ENCODE measurements at regions not wholly inside any gene's neighbourhood (a gene's known extent, or its start where the extent isn't known, plus 50 kb on each side); places are given as distances from the start of the nearest gene placed in this dataset.
"Not testable (repeated sequence)": the region's sequence is repeated elsewhere in the genome, so short reads cannot be mapped to it uniquely, and the experiment has no call there.

DNA sequence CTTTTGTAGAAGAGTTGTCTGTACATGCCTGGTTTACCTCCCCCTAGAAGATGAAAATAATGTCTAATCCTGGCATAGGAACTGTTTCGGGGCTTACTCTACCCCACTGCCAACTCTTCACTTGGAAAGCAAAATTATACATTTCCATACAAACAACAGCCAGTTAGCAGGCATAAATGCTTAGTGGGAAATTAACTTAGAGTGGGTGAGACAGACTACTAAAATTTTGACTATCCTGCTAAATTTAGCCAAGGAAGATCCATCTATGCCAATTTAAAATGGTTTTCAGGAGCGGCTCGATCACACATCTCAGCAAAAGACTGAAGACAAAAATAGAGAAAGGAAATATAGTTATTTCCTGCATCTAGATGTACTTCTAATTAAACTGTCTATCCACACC lies 221.2 kb downstream of the TPBG start:
- DNase-seq = no peak

DNA sequence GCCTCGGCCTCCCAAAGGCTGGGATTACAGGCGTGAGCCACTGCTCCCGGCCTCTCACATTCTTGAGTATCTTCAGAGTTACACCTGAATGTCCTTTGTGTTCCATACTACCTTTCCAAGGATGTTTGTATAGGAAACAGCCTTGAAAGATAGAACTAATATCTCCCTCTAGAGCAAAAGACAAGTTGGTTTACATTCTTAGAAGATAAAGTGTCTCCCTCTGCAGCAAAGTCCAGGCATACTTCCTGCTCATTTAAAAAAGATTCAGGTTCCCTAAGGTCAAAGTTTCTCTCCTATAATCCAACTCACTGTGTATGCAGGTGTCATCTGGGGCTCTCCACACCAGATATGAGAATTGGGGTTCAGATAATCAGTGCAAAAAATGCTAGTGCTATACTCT lies 224.4 kb downstream of the TPBG start:
- DNase-seq = no peak

GRCh38 chr6:82588859-82589412 lies 225.3 kb downstream of the TPBG start:
- DNase-seq = no peak

GRCh38 chr6:82589509-82590206 lies 226.0 kb downstream of the TPBG start:
- peak in 1 of 2 experiments; percentile 3 for DNase-seq

DNA sequence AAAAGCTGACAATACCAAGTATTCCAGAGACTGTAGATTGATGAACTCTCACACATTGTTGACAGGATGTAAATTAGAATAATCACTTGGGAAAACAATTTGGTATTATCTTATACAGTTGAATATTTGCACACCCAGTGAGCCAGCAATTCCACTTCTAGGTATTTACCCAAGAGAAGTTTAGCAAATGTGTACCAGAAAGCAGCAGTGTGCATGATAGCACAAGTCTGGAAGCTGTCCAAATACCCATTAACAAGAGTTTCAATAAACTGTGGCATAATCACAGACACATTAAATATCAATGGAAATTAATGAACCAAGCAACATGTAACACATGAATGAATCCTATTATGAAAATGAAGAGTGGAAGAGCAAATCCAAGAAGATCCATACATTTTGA lies 233.6 kb downstream of the TPBG start:
- DNase-seq = no peak

DNA sequence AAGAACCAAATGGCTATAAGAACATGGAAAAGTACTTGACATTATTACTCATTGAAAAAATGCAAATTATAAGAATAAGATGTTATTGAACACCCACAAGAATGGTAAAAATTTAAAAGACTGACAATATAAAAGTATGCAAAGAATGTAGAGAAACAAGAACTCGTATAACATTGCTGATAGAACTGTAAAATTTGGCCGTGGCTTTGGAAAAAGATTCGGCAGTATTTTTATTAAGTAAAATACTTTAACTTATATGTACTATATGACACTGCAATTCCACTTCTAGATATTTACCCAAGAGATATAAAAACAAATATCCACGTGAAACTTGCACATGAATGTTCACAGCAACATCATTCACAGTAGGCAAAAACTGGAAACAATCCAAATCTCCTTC lies 239.2 kb downstream of the TPBG start:
- no peak for DNase-seq

DNA sequence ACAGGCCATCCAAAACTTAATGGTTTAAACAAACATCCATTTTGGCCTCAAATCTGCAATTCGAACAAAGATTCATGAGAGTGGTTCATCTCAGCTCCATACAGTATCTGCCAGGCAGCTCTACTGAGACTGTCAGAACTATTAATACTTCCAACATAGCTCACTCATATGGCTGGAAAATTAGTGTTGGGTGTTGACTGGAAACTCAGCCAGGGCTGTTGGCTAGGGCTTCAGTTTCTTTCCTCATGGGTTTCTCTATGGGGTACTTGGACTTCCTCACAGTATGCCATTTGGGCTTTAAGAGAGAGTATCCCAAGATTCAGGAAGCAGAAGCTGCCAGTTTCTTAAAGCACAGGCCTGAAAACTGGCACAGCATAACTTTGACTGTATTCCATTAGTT lies 240.3 kb downstream of the TPBG start:
- no peak for DNase-seq

DNA sequence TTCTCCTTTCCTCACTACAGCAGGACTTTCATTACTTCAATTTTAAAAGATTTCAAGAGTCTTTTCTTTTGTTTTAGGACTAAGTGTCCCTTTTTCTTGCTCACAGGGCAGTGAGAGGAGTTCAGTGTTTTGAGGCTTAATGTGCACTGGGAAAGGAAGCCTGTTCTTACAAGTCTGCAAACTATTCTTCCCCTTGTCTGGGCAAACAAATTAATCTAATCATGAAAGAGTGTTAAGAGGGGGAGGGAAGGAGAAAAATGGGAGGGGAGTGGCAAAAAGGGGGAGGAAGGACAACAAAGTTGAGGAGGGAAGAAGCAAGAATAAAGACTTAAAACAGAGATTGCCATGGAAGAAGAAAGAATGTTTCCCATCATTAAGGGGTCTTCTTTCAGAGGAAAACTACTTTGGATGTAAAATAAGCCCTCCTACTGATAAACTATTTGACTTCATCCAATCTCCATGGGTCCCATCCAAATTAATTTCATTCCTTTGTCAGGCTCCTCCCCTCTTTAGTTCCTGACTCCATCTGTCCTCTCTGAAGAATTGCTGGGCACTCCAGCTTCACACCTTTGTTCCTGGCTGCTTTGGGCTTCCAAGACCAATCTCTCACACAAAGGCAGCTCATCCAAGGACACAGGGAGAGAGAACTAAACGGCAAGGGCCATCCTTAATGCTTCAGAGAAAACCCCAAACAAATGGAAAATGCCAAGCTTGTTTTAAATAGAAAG lies 244.5 kb downstream of the TPBG start:
- no peak for DNase-seq

DNA sequence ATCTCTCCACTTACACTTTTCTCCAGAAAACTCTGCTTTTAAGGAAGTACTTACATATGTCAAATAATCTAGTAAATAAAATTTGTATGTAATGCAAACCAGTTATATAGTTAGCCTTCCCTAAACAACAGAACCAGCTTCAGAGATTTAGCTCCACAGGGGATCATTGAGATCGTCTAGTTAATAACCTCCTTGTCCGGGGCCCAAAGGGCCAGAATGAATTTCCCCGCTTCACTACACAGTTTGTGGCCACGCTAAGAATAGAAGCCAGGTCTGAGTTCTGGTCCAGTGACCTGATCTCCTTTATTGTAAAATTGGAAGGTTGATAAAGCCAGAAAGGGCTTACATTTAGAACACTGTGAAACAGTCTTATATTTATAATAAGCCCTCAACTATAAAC lies 245.2 kb downstream of the TPBG start:
- no peak for DNase-seq

- no peak for DNase-seq
Observed at GRCh38 chr6:82611751-82612150, 248.1 kb downstream of the TPBG start.

GRCh38 chr6:82612475-82613039 lies 248.9 kb downstream of the TPBG start:
- DNase-seq = no peak

GRCh38 chr6:82614518-82614917 lies 250.9 kb downstream of the TPBG start:
- no peak for DNase-seq

DNA sequence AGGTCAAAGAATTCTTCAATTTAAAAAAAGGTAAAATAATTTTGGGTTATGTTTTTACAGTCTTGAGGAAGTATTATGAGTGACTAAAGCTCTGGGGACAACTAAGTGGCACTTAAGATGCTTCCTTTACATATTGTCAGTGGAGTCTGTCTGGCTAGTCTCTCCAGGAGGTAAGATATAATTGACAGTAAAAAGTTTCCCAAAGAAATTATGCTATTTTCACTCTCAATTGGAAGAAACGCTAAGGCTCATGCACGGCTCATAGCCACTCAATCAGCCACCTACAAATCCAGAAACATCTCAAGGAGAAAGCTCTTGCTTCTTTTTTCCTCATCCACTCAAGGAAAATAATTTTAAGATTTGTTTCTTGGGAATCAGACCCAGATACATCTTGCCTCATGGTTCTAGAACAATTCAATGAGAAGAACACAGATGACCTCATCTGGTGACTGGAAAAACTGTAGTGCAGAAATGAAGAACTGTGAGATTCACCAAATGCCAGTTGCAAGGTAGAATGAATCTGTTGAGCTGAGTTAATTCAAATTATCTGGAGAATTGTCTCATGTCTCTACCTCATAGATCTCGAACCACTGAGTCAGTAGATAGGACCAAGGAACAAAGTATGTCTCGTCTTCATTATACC lies 252.9 kb downstream of the TPBG start:
- no peak for DNase-seq

DNA sequence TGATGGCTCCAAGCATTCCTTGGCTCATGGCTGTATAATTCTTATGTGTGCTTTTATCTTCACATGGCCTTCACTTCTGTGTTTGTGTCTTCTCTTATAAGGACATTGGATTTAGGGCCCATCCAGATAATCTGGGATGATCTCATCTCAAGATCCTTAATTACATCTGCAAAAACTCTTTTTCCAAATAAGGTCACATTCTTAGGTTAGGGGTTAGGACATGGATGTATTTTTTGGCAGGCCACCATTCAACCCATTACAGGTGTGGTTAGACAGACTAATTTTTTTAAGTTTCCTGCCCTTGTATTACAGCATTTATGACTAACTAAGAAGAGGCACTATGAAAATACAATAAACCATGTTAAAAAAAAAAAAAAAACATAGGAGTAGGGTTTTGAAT lies 254.0 kb downstream of the TPBG start:
- no peak for DNase-seq

DNA sequence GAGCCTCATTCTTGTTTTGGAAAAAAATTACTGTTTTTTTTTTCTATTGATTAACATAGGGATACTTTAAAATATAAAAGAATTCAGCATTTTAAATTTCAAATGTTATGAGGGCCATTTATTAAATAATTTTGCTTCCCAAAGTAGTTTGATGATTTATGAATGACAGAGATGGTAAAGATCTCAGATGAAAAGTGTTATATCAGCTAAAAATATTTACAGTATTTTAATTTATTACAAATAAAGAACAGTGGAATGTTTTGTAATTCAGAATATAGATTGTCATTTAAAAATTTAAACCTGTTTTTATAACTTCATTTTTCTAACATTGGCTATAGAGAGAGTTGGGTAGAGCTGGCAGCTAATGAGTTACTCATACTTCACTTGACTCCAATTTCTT lies 256.0 kb downstream of the TPBG start:
- no peak for DNase-seq

DNA sequence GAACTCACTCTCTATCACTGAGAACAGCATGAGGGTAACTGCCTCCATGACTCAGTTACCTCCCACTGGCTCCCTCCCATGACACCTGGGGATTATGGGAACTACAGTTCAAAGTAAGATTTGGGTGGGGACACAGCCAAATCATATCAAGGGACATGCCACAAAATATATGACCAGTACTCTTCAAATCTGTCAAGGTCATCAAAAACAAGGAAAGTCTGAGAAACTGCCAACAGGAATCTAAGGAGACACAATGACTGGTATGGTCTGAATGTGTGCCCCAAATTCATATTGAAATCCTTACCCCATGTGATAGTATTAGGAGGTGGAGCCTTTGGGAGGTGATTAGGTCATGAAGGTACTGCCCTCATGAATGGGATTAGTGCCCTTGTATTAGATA lies 258.8 kb downstream of the TPBG start:
- DNase-seq = no peak

- no peak for DNase-seq
Observed at GRCh38 chr6:82624251-82624650, 260.6 kb downstream of the TPBG start.

DNA sequence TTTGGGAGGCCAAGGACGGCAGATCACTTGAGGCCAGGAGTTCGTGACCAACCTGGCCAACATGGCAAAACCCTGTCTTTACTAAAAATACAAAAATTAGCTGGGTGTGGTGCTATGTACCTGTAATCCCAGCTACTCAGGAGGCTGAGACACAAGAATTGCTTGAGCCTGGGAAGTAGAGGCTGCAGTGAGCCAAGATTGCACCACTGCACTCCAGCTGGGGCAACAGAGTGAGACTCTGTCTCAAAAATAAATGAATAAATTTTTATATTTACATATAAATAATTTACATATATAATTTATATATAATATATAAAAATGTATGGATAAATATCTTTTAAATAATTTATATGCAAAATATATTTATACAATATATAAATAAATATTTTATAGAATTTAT lies 263.3 kb downstream of the TPBG start:
- DNase-seq = not testable (repeated sequence)

DNA sequence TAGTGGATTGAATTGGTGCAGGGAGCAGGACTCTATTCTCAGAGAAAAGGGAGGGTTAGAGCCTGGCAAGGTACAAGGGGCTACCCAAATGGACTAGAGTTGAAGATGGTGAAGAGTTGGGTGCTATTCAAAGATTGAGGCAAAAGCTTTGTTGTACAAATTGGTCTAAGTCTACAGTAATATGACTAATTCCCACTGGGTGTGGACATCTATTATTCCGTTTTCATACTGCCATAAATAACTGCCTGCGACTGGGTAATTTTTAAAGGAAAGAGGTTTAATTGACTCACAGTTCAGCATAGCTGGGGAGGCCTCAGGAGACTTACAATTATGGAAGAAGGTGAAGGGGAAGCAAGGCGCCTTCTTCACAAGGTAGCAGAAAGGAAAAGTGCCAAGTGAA lies 266.3 kb downstream of the TPBG start:
- DNase-seq = no peak

DNA sequence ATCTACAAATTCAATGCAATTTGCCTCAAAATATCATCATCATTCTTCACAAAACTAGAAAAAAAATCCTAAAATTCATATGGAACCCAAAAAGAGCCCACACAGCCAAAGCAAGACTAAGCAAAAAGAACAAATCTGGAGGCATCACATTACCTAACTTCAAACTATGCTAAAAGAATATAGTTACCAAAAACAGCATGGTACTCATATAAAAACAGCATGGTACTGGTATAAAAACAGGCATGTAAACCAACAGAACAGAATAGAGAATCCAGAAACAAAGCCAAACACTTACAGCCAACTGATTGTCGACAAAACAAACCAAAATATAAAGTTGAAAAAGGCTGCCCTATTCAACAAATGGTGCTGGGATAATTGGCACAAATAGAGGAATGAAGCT lies 278.1 kb downstream of the TPBG start:
- no peak for DNase-seq

DNA sequence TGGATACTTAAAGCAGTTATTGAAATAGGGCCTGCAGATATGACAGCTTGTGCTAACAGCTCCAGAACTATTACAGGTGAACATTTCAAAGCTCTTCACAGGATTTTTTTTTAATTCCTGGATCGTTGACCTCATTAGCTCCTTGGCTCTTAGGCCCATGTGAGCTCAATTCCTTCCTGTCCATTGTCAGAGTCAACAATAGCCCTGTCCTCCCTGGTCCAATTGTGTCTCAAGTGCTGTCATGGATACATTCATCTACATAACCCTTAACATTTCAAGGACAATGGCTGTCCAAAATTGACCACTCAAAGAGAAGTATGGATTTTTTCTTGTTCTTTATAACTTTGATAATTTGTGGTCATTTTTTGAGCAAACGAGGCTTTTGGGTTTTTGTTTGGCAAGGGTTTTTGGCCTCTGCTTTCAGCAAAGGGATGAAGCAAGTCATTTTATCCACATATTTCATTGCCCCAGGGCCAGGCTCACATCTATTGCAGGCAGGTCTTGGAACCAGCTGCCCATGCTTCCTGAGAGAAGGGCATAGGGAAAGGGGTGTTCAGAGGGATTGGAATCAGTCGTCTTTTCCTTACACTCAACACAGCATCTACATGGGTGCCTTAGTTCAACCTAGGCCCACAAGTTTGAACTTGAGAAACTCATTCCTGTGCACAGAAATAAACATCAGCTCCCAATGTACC lies 282.1 kb downstream of the TPBG start:
- DNase-seq = no peak

DNA sequence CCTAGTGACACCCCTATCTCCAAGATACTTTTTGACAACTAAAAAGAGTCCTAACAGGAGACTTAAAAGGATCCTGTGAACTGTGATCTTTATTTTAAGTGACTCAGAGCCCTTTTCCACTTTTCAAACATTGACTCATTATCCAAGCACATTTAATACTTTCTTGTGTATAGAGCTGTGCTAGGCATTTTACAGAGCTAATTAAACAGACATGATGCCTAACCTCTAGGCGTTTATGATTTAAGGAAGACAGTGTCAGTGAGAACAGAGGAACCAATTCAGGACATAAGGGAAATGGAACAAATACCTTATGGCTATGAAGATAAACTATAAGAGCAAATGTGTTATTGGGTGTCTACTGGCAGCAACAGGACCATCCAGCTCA lies 282.6 kb downstream of the TPBG start:
- no peak for DNase-seq

- no peak for DNase-seq
Observed at GRCh38 chr6:82651845-82652335, 288.3 kb downstream of the TPBG start.
